Activated CD4-positive, alpha-beta memory T cell treated with anti-CD3 and anti-CD28 coated beads for 36 hours (primary cell): ENCODE measurements at regions not wholly inside any gene's neighbourhood (a gene's known extent, or its start where the extent isn't known, plus 50 kb on each side); places are given as distances from the start of the nearest gene placed in this dataset.

Experiments used
- CTCF ChIA-PET: fragments of 350-600 bp; sonication (Branson Sonifier 250); formaldehyde crosslinking; loops from one replicate; lab custom pipeline; 2021; ENCODE audit warnings: antibody characterized with exemption, inconsistent platforms; lab: Charles Lee
- POLR2A ChIA-PET: fragments of 350-600 bp; sonication (Branson Sonifier 250); formaldehyde crosslinking; loops from one replicate; lab custom pipeline; 2021; ENCODE audit warnings: antibody characterized with exemption; lab: Charles Lee
- DNase-seq: peaks from one replicate; pipeline ENCODE4 v3.0.0-alpha.2; 2020
- H3K27ac Mint-ChIP-seq: one replicate; pipeline ENCODE4 v1.8.0; 2021; ENCODE audit warnings: mixed read lengths
- H3K27me3 Mint-ChIP-seq: one replicate; pipeline ENCODE4 v1.8.0; 2021; ENCODE audit warnings: mixed read lengths
- H3K36me3 Mint-ChIP-seq: one replicate; pipeline ENCODE4 v1.8.0; 2021; ENCODE audit warnings: mixed read lengths
- H3K4me1 Mint-ChIP-seq: one replicate; pipeline ENCODE4 v1.8.0; 2021; ENCODE audit warnings: low read depth, mixed read lengths
- H3K4me3 Mint-ChIP-seq: one replicate; pipeline ENCODE4 v1.8.0; 2021; ENCODE audit warnings: mild to moderate bottlenecking, mixed read lengths
- H3K9me3 Mint-ChIP-seq: one replicate; pipeline ENCODE4 v1.8.0; 2021; ENCODE audit warnings: mixed read lengths
- intact Hi-C: fragments of 100-400 bp; cut with micrococcal nuclease; formaldehyde crosslinking; loops from one replicate; pipeline ENCODE4 v1.15.1; 2023

DNA sequence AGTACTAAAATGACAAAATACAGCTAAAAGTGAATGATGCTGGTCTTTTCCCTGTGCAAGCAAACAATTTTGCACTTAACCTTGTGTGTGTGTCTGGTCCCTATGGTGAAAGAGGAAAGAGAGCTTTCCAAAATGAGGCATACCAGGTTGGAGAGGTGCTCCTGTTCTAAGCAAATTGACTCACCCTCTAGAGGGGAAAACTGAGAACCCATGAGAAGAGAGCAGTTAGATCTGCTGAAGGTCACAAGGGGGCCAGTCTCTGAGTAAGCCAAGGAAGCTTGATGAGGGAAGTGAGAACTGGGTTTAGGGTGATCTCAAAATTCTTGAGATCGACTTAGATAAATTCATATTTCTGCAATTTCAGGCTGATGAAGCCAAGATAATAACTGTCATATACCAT lies 157.5 kb upstream of the TBX18 start:
- H3K9me3 Mint-ChIP-seq, result no peaks in the 10 kb centered on the region
- no peak overlapping the region for H3K27ac Mint-ChIP-seq
- DNase-seq, result no peak
- intact Hi-C loops, result no loop called here
- no peak overlapping the region for H3K4me3 Mint-ChIP-seq
- no peaks in the 10 kb centered on the region for H3K27me3 Mint-ChIP-seq
- ChIA-PET POLR2A (no interaction called here), CTCF (no interaction called here)
- no peaks in the 10 kb centered on the region for H3K36me3 Mint-ChIP-seq
- H3K4me1 Mint-ChIP-seq, result no peaks in the 10 kb centered on the region

- DNase-seq, result no peak
- Mint-ChIP-seq H3K27me3 (no peaks in the 10 kb centered on the region), H3K4me1 (no peaks in the 10 kb centered on the region), H3K36me3 (no peaks in the 10 kb centered on the region), H3K4me3 (no peak overlapping the region), H3K27ac (no peak overlapping the region), H3K9me3 (no peaks in the 10 kb centered on the region)
- ChIA-PET CTCF (no interaction called here), POLR2A (no interaction called here)
- intact Hi-C loops, result no loop called here
These were observed 155.6 kb upstream of the TBX18 start for GRCh38 chr6:84920021-84920420.

DNA sequence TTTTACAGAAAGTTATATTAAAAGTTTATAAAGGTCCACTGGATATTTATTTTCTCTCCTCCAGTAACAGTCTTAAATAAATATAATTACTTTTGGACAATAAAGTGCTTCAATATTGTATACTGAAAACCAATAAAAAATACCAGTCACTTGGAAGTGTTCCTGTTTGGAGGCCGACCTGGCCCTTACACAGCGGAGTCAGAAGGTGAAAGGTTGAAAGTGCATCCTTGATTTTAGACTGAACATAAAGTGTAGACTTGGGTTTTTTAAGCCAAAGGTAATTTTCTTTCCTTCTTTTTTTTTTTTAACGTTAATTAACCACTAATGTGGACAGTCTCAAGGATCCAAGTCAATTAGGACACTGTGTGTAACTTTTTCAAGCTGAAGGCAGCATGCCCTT lies 152.3 kb upstream of the TBX18 start:
- H3K9me3 Mint-ChIP-seq, result peaks cover 2% of the 10 kb centered on the region
- no peaks in the 10 kb centered on the region for H3K36me3 Mint-ChIP-seq
- POLR2A ChIA-PET, result no interaction called here
- no peak overlapping the region for H3K27ac Mint-ChIP-seq
- CTCF ChIA-PET, result no interaction called here
- DNase-seq, result no peak
- no peak overlapping the region for H3K4me3 Mint-ChIP-seq
- H3K27me3 Mint-ChIP-seq, result no peaks in the 10 kb centered on the region
- intact Hi-C loops, result no loop called here
- H3K4me1 Mint-ChIP-seq, result no peaks in the 10 kb centered on the region

DNA sequence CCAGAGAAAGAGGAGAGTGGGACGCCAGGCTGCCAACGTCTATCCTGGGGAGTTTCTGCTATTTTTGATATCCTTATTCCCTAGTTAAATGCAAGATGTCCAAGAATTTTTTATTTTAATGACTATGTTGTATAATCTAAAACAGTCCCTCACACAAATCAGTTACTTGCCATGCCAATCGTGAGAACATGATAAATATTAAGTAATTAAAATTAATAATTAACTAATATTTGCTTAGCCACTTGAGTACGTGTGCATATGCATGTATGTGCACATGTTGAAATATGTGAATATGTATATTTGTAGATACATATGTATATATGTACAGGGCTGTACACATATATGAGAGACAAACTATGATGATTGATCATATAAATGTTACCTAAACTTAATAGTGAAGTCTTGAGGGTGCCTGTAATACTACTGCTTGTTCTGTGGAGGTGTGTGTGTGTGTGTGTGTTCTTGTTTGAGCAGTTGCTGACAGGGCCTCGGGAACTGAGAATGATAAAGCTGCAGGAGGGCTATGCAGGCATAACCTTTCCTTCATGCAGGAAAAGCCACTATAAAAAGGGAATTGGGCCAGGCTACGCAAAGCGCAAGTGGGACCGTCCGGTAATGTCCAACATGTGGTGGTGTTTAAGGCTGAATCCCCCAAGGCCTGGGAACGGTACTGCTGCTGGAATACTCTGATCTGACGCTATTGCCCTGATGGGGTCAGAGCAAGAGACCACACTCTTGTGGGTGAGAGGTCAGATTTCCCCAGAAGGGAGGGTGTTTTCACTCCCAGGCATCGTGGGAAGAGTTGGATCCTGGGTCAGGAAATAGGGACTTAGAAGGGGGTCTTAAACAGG lies 148.3 kb upstream of the TBX18 start:
- Mint-ChIP-seq H3K36me3 (no peaks in the 10 kb centered on the region), H3K4me3 (no peak overlapping the region), H3K27ac (no peak overlapping the region), H3K4me1 (no peaks in the 10 kb centered on the region), H3K27me3 (no peaks in the 10 kb centered on the region), H3K9me3 (peaks cover 2% of the 10 kb centered on the region)
- no peak for DNase-seq
- CTCF ChIA-PET, result no interaction called here
- intact Hi-C loops, result no loop called here
- POLR2A ChIA-PET, result no interaction called here

GRCh38 chr6:84910906-84911607 lies 146.7 kb upstream of the TBX18 start:
- Mint-ChIP-seq H3K27ac (no peak overlapping the region), H3K4me3 (no peak overlapping the region), H3K36me3 (no peaks in the 10 kb centered on the region), H3K9me3 (peaks cover 2% of the 10 kb centered on the region), H3K4me1 (no peaks in the 10 kb centered on the region), H3K27me3 (no peaks in the 10 kb centered on the region)
- no peak for DNase-seq
- CTCF ChIA-PET, result no interaction called here
- POLR2A ChIA-PET, result no interaction called here
- intact Hi-C loops, result no loop called here

DNA sequence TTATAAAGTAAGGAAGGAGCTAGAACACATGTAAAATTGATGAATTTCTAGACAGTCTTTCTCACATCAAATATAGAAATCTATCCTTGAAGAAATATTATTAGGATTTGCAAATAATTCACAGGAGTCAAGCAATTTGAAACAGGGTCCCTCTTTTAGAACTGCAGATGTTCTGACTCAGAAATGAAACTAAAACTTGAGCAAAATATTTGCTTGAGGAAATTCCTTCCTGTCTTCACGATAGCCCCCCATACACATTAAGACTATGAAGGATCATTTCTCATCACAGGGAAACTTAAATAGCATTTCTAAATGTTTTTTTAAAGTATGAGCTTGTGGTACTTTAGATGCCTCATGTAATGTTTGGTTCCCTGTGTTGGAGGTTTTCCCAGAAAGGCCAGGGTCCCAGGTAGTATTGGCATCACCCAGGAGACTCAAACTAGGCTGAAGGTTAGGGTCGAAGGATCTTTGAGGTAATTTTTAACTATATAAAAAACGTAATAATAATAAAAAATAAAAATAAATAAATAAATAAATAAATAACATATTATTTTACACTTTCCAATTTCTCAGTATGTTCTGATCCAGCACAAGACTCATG lies 144.0 kb upstream of the TBX18 start:
- intact Hi-C loops, result no loop called here
- H3K4me1 Mint-ChIP-seq, result no peaks in the 10 kb centered on the region
- H3K36me3 Mint-ChIP-seq, result no peaks in the 10 kb centered on the region
- ChIA-PET CTCF (no interaction called here), POLR2A (no interaction called here)
- no peak overlapping the region for H3K27ac Mint-ChIP-seq
- H3K9me3 Mint-ChIP-seq, result peaks cover 2% of the 10 kb centered on the region
- H3K4me3 Mint-ChIP-seq, result no peak overlapping the region
- DNase-seq, result no peak
- H3K27me3 Mint-ChIP-seq, result no peaks in the 10 kb centered on the region

DNA sequence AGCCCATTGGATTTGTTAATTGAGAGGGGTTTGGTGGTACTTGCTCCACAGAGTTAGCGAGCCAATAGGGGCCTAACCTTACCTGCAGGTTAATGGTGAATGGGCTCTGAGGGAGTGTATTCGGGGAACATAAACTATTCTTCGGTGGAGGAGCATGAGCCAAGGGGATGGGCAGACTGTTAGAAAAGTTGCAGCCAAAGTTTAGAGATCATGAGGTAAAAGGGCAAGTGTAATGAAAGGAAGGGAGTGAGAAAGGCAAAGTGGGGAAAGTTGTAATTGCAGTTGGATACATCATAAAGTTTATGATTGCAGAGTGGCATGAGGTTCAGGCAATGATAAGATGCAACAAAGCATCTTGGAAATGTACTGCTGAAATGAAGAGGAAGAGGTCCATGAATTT lies 142.1 kb upstream of the TBX18 start:
- ChIA-PET CTCF (no interaction called here), POLR2A (no interaction called here)
- Mint-ChIP-seq H3K27ac (no peak overlapping the region), H3K9me3 (no peaks in the 10 kb centered on the region), H3K4me1 (no peaks in the 10 kb centered on the region), H3K27me3 (no peaks in the 10 kb centered on the region), H3K36me3 (no peaks in the 10 kb centered on the region), H3K4me3 (no peak overlapping the region)
- no peak for DNase-seq
- intact Hi-C loops, result no loop called here

- no peaks in the 10 kb centered on the region for H3K9me3 Mint-ChIP-seq
- no peaks in the 10 kb centered on the region for H3K36me3 Mint-ChIP-seq
- CTCF ChIA-PET, result no interaction called here
- H3K4me3 Mint-ChIP-seq, result no peak overlapping the region
- intact Hi-C loops, result no loop called here
- POLR2A ChIA-PET, result no interaction called here
- DNase-seq, result no peak
- H3K27me3 Mint-ChIP-seq, result no peaks in the 10 kb centered on the region
- H3K27ac Mint-ChIP-seq, result no peak overlapping the region
- no peaks in the 10 kb centered on the region for H3K4me1 Mint-ChIP-seq
These were observed 141.4 kb upstream of the TBX18 start for GRCh38 chr6:84905823-84906222.

DNA sequence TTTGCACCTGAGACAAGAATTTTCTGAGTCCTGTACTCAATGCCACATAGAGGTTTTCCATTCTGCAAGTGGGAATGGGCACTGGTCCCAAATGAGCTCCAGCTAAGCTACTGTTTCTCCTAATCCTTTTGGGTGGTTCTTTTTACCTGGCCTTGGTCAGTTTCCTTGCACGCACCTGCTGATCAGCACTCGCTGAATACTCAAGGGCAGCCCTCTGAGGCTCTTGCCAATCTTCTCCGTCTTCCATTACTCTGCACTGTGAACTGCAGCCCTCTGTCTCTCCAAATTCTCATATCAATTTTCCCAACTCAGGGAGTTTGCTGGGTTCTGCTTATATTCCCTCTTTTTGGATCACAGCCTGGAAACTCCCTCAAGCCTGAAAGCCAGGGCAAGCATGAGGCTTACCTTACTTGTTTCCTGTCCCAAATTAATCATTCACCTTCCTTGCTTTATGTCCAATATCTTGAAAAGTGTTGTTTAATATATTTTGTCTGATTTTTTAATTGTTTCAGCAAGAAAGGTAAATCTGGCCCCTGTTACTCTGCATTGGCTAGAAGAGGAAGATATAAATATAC lies 138.0 kb upstream of the TBX18 start:
- intact Hi-C loops, result no loop called here
- Mint-ChIP-seq H3K27me3 (no peaks in the 10 kb centered on the region), H3K27ac (no peak overlapping the region), H3K9me3 (no peaks in the 10 kb centered on the region), H3K4me3 (no peak overlapping the region), H3K36me3 (no peaks in the 10 kb centered on the region), H3K4me1 (no peaks in the 10 kb centered on the region)
- no peak for DNase-seq
- ChIA-PET CTCF (no interaction called here), POLR2A (no interaction called here)

GRCh38 chr6:84897988-84898594 lies 133.7 kb upstream of the TBX18 start:
- H3K27ac Mint-ChIP-seq, result no peak overlapping the region
- H3K27me3 Mint-ChIP-seq, result no peaks in the 10 kb centered on the region
- H3K4me1 Mint-ChIP-seq, result no peaks in the 10 kb centered on the region
- CTCF ChIA-PET, result no interaction called here
- no peaks in the 10 kb centered on the region for H3K9me3 Mint-ChIP-seq
- intact Hi-C loops, result no loop called here
- POLR2A ChIA-PET, result no interaction called here
- no peak overlapping the region for H3K4me3 Mint-ChIP-seq
- DNase-seq, result no peak
- no peaks in the 10 kb centered on the region for H3K36me3 Mint-ChIP-seq

DNA sequence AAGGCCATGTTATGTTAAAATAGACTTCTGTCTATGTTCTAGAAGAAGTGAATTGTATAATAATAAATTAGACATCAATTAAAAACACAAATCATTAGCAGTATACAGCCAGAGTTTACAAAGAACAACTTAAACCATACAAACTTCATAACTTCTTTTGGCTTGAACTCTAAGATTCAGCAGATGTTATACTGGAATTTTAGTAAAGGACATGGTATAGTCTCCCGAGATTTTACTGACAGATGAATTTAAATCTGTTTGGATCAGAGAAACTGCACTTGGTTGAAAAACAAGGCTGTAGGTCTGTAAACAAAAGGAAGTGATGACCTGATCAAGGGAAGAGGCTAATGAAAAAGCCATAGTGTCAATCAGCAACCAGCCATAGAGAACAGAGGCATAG lies 132.6 kb upstream of the TBX18 start:
- intact Hi-C loops, result no loop called here
- DNase-seq, result no peak
- Mint-ChIP-seq H3K27me3 (no peaks in the 10 kb centered on the region), H3K27ac (no peak overlapping the region), H3K4me3 (no peak overlapping the region), H3K4me1 (no peaks in the 10 kb centered on the region), H3K9me3 (no peaks in the 10 kb centered on the region), H3K36me3 (no peaks in the 10 kb centered on the region)
- POLR2A ChIA-PET, result no interaction called here
- CTCF ChIA-PET, result no interaction called here

GRCh38 chr6:84892671-84893070 lies 128.3 kb upstream of the TBX18 start:
- H3K4me3 Mint-ChIP-seq, result no peak overlapping the region
- H3K36me3 Mint-ChIP-seq, result no peaks in the 10 kb centered on the region
- H3K9me3 Mint-ChIP-seq, result no peaks in the 10 kb centered on the region
- POLR2A ChIA-PET, result no interaction called here
- no peaks in the 10 kb centered on the region for H3K4me1 Mint-ChIP-seq
- intact Hi-C loops, result no loop called here
- CTCF ChIA-PET, result no interaction called here
- no peaks in the 10 kb centered on the region for H3K27me3 Mint-ChIP-seq
- DNase-seq, result no peak
- H3K27ac Mint-ChIP-seq, result no peak overlapping the region
